ENCODE measurements at regions not wholly inside any gene's neighbourhood (a gene's known extent, or its start where the extent isn't known, plus 50 kb on each side); places are given as distances from the start of the nearest gene placed in this dataset.

DNA sequence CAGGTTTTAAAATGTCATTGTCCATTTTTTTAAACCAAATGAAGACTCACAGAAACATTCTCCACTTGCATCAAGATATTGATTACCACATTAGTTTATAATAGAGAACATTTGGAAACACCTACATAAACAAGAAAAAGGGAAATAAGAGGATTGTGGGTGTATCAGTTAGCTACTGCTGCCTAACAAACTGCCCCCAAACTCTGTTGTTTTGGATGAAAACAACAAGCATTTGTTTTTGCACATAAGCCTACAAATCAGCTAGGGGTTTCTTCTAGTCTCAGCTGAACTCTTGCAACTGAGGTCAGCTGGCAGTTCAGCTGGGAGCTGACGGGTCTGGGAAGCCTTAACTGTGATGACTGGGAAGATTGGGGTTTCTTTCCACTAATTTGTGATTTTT is 464.4 kb downstream of the COG6 start:
- Mint-ChIP-seq H3K27me3 (ENCODE audit: unreplicated experiment) (no peaks in the 10 kb centered on the region), H3K27ac (ENCODE audit: unreplicated experiment) (no peak overlapping the region), H3K4me1 (ENCODE audit: unreplicated experiment) (peaks cover 37% of the 10 kb centered on the region), H3K4me3 (ENCODE audit: unreplicated experiment) (no peak overlapping the region), H3K36me3 (ENCODE audit: unreplicated experiment) (no peaks in the 10 kb centered on the region), H3K9me3 (ENCODE audit: unreplicated experiment) (peaks cover 9% of the 10 kb centered on the region)
- DNase-seq (ENCODE audit: extremely low spot score, unreplicated experiment), result no peak
- TF ChIP-seq, protein P1, sequence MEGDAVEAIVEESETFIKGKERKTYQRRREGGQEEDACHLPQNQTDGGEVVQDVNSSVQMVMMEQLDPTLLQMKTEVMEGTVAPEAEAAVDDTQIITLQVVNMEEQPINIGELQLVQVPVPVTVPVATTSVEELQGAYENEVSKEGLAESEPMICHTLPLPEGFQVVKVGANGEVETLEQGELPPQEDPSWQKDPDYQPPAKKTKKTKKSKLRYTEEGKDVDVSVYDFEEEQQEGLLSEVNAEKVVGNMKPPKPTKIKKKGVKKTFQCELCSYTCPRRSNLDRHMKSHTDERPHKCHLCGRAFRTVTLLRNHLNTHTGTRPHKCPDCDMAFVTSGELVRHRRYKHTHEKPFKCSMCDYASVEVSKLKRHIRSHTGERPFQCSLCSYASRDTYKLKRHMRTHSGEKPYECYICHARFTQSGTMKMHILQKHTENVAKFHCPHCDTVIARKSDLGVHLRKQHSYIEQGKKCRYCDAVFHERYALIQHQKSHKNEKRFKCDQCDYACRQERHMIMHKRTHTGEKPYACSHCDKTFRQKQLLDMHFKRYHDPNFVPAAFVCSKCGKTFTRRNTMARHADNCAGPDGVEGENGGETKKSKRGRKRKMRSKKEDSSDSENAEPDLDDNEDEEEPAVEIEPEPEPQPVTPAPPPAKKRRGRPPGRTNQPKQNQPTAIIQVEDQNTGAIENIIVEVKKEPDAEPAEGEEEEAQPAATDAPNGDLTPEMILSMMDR (IDR thresholded peaks at IDR 0.05), result no peak

DNA sequence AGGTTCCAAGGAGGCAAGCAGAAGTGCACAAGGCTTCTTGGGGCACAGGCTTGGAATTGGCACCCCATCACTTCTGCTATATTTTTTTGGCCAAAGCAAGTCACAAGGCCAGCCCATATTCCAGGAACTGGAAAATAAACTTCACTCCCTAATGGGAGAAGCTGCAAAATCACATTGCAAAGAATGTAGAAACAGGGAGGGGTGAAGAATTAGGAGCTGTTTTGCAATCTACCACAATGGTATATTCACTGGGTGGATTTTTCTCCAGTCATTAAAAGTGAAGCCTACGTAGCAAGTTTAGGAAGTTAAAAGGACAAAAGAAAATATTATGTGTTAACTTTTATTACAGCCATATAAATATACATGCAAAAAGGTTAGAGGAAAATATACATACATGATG is 464.8 kb downstream of the COG6 start:
- no peak for DNase-seq (ENCODE audit: extremely low spot score, unreplicated experiment)
- Mint-ChIP-seq H3K4me1 (ENCODE audit: unreplicated experiment) (peaks cover 33% of the 10 kb centered on the region), H3K4me3 (ENCODE audit: unreplicated experiment) (no peak overlapping the region), H3K27ac (ENCODE audit: unreplicated experiment) (peak overlapping the region; percentile 69), H3K27me3 (ENCODE audit: unreplicated experiment) (no peaks in the 10 kb centered on the region), H3K36me3 (ENCODE audit: unreplicated experiment) (no peaks in the 10 kb centered on the region), H3K9me3 (ENCODE audit: unreplicated experiment) (peaks cover 9% of the 10 kb centered on the region)
- TF ChIP-seq, protein P1 (IDR thresholded peaks at IDR 0.05), result no peak

DNA sequence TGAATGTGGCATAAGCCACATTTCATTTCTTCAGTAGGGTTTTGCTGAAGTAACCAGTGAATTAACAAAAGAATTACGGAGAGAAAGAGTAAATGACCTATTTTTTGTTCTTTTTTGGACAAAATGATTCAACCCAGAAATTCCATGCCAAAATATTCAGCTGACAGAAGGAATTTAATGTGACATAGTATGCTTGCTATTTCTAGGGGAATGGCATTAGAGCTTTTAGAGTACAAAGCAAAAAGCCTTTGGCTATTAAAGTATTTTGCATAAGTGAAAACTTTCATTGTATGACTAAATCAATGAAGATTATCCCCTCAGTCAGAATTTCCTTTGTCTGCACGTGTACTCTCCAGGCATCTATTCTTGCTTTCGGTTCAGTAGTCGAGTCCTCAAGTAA is 465.3 kb downstream of the COG6 start:
- Mint-ChIP-seq H3K4me3 (ENCODE audit: unreplicated experiment) (no peak overlapping the region), H3K36me3 (ENCODE audit: unreplicated experiment) (no peaks in the 10 kb centered on the region), H3K9me3 (ENCODE audit: unreplicated experiment) (peaks cover 9% of the 10 kb centered on the region), H3K27me3 (ENCODE audit: unreplicated experiment) (no peaks in the 10 kb centered on the region), H3K4me1 (ENCODE audit: unreplicated experiment) (peaks cover 28% of the 10 kb centered on the region), H3K27ac (ENCODE audit: unreplicated experiment) (peak overlapping the region; percentile 69)
- TF ChIP-seq, protein P1 (IDR thresholded peaks at IDR 0.05), result no peak
- no peak for DNase-seq (ENCODE audit: extremely low spot score, unreplicated experiment)

DNA sequence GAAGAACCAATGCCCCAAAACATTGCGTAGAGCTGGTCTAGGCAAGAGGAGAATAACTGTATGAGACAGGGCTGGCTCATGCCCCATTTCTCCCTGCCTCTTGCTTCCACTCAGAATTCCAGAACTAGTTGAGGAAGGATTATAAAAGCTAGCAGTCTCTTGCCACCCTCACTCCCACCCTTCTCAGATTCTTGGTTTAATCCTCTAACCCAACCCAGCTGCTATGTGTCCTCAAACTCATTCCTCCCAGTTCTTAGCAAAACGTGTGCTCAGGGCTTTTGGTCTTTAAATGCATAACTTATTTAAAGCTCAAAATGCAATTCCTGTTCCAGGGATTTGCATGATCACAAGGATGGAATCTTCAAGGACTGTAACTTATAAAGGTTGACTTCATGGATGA is 466.3 kb downstream of the COG6 start:
- no peak overlapping the region for H3K27ac Mint-ChIP-seq (ENCODE audit: unreplicated experiment)
- H3K4me3 Mint-ChIP-seq (ENCODE audit: unreplicated experiment), result no peak overlapping the region
- no peak for DNase-seq (ENCODE audit: extremely low spot score, unreplicated experiment)
- no peaks in the 10 kb centered on the region for H3K36me3 Mint-ChIP-seq (ENCODE audit: unreplicated experiment)
- peaks cover 25% of the 10 kb centered on the region for H3K4me1 Mint-ChIP-seq (ENCODE audit: unreplicated experiment)
- H3K27me3 Mint-ChIP-seq (ENCODE audit: unreplicated experiment), result no peaks in the 10 kb centered on the region
- TF ChIP-seq, protein P1 (IDR thresholded peaks at IDR 0.05), result no peak
- H3K9me3 Mint-ChIP-seq (ENCODE audit: unreplicated experiment), result peaks cover 9% of the 10 kb centered on the region

DNA sequence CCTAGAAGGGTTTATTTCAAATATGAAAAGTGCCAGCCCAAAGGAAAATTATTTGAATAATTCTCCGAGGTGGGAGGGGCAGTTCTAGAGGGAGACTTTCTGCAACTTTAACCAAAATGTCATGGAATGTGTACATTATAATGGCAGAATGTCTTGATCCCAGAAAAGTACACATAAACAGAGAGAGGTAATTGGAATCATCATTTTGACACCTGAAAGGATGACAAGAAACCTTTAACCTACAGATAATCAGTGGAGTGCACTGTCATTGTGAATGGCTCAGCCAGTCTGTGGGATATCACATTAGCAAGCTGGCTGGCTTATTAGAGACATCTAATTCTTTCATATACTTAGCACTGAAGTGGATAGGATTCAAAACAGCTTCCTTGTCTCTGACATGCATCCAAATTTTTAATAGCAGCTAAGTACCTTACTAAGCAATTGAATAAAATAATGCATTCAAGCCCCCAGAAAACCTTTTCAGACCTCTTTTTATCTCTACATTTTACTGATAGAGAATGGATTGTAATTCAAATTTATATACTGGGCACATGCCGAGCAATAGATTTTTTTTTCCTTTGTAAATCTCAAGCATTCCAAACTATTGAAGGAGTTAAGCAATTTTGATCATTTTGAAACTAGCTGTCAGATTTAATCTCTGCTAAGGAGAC is 468.6 kb downstream of the COG6 start:
- DNase-seq (ENCODE audit: extremely low spot score, unreplicated experiment), result no peak
- no peaks in the 10 kb centered on the region for H3K36me3 Mint-ChIP-seq (ENCODE audit: unreplicated experiment)
- H3K4me1 Mint-ChIP-seq (ENCODE audit: unreplicated experiment), result peaks cover 29% of the 10 kb centered on the region
- no peak overlapping the region for H3K27ac Mint-ChIP-seq (ENCODE audit: unreplicated experiment)
- TF ChIP-seq, protein P1 (IDR thresholded peaks at IDR 0.05), result no peak
- H3K27me3 Mint-ChIP-seq (ENCODE audit: unreplicated experiment), result no peaks in the 10 kb centered on the region
- H3K9me3 Mint-ChIP-seq (ENCODE audit: unreplicated experiment), result peaks cover 12% of the 10 kb centered on the region
- no peak overlapping the region for H3K4me3 Mint-ChIP-seq (ENCODE audit: unreplicated experiment)
